ENCODE measurements at regions not wholly inside any gene's neighbourhood (a gene's known extent, or its start where the extent isn't known, plus 50 kb on each side); places are given as distances from the start of the nearest gene placed in this dataset.

DNA sequence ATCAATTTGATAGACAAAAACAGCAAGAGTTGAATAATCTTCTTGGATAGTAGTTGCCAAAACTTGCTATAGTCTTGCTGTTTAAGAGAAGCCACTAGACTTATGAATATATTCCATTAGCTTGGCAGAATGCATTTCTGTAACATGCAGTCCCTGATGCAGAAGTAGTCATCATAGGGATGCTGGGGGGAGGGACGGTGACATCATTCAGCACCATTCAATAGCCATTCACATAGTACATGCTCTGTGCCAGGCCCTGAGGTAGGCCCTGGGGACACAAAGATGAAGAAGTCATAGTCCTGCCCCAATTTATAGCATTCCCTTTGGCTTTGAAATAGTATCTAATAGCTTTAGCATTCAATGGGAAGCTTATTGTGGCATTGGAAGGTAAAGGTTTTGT lies 185.5 kb upstream of the AFF2 start:
- FAIRE-seq, result no peak
- TF ChIP-seq SREBF2 (IDR thresholded peaks at IDR 0.05), result no peak
- no peak for TF ChIP-seq HOXB5 (CRISPR knock-in tag; IDR thresholded peaks at IDR 0.05)
- no peak for TF ChIP-seq NPAS2 (CRISPR knock-in tag; IDR thresholded peaks at IDR 0.05; ENCODE audit: borderline replicate concordance)
- TF ChIP-seq, protein P1, sequence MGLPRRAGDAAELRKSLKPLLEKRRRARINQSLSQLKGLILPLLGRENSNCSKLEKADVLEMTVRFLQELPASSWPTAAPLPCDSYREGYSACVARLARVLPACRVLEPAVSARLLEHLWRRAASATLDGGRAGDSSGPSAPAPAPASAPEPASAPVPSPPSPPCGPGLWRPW (IDR thresholded peaks at IDR 0.05), result no peak
- TF ChIP-seq, protein P2, sequence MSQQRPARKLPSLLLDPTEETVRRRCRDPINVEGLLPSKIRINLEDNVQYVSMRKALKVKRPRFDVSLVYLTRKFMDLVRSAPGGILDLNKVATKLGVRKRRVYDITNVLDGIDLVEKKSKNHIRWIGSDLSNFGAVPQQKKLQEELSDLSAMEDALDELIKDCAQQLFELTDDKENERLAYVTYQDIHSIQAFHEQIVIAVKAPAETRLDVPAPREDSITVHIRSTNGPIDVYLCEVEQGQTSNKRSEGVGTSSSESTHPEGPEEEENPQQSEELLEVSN (IDR thresholded peaks at IDR 0.05; ENCODE audit: borderline replicate concordance, low read depth), result no peak
- no peak for TF ChIP-seq PHF8 (IDR thresholded peaks at IDR 0.05; ENCODE audit: borderline replicate concordance, low read depth)
- TF ChIP-seq NFE2L2 (conservative IDR thresholded peaks at IDR 0.05; ENCODE audit: low read length), result no peak
- TF ChIP-seq, protein P3, sequence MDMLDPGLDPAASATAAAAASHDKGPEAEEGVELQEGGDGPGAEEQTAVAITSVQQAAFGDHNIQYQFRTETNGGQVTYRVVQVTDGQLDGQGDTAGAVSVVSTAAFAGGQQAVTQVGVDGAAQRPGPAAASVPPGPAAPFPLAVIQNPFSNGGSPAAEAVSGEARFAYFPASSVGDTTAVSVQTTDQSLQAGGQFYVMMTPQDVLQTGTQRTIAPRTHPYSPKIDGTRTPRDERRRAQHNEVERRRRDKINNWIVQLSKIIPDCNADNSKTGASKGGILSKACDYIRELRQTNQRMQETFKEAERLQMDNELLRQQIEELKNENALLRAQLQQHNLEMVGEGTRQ (IDR thresholded peaks at IDR 0.05), result no peak
- TF ChIP-seq ZNF302 (CRISPR knock-in tag; IDR thresholded peaks at IDR 0.05), result no peak
- TF ChIP-seq EHMT2 (IDR thresholded peaks at IDR 0.05; ENCODE audit: low read depth), result no peak
- TF ChIP-seq, protein P4, sequence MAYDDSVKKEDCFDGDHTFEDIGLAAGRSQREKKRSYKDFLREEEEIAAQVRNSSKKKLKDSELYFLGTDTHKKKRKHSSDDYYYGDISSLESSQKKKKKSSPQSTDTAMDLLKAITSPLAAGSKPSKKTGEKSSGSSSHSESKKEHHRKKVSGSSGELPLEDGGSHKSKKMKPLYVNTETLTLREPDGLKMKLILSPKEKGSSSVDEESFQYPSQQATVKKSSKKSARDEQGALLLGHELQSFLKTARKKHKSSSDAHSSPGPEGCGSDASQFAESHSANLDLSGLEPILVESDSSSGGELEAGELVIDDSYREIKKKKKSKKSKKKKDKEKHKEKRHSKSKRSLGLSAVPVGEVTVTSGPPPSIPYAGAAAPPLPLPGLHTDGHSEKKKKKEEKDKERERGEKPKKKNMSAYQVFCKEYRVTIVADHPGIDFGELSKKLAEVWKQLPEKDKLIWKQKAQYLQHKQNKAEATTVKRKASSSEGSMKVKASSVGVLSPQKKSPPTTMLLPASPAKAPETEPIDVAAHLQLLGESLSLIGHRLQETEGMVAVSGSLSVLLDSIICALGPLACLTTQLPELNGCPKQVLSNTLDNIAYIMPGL (CRISPR knock-in tag; IDR thresholded peaks at IDR 0.05; ENCODE audit: borderline replicate concordance), result no peak
- TF ChIP-seq RFX5 (IDR thresholded peaks at IDR 0.05), result no peak
- no peak for TF ChIP-seq FOSL2 (IDR thresholded peaks at IDR 0.05)
- TF ChIP-seq FOSL2 (CRISPR knock-in tag; IDR thresholded peaks at IDR 0.05), result no peak
- TF ChIP-seq JUNB (IDR thresholded peaks at IDR 0.05), result no peak
- TF ChIP-seq ZSCAN20 (CRISPR knock-in tag; IDR thresholded peaks at IDR 0.05), result no peak
- WGBS (ENCODE audit: missing lambda C conversion rate), result 29% methylated on average over 1 of the region's 1 CpG

DNA sequence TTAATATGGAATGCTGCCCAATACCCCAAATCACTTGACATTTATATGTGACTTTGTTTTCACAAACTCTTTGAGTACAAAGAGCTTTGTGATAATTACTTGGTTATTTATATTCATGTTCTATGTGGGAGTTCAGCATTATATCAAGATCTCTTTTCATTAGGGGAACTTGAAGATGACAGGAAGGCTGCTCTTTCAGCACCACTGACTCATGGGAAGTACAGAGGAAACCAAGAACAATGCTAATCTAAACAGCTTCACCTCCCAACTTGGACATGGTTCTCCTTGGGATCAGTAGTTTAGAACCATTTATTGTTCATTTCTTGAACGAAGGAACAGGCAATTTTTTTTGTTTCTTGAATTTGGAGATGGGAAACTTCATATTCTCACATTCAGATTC lies 184.0 kb upstream of the AFF2 start:
- no peak for FAIRE-seq
- no peaks in the 10 kb centered on the region for H3K9me3 ChIP-seq
- no peaks in the 10 kb centered on the region for H3K4me1 ChIP-seq
- CTCF ChIA-PET, result no interaction called here
- no peak overlapping the region for H3K27ac ChIP-seq
- H3K4me3 ChIP-seq, result no peak overlapping the region
- 0% methylated on average over 1 of the region's 1 CpG for WGBS (ENCODE audit: missing lambda C conversion rate)
- ATAC-seq, result no peak
- POLR2A ChIA-PET, result no interaction called here
- TF ChIP-seq NFE2L2 (conservative IDR thresholded peaks at IDR 0.05; ENCODE audit: low read length) (no peak), RAD21 (conservative IDR thresholded peaks at IDR 0.05 in 1 of 2, IDR thresholded peaks at IDR 0.05 in 1 of 2) (no peak)
- no peak overlapping the region for H3K4me2 ChIP-seq
- DNase-seq (ENCODE audit: low read depth in 1 of 2, low spot score in 1 of 2), result no peak

More for the DNA sequence above, 185.5 kb upstream of the AFF2 start:
- no peak for DNase-seq (ENCODE audit: low read depth in 1 of 2, low spot score in 1 of 2)
- POLR2A ChIA-PET, result no interaction called here
- Histone ChIP-seq H3K4me2 (no peak overlapping the region), H3K4me1 (no peaks in the 10 kb centered on the region), H3K27ac (no peak overlapping the region), H3K9me3 (no peaks in the 10 kb centered on the region), H3K4me3 (no peak overlapping the region)
- no peak for ATAC-seq
- CTCF ChIA-PET, result no interaction called here

DNA sequence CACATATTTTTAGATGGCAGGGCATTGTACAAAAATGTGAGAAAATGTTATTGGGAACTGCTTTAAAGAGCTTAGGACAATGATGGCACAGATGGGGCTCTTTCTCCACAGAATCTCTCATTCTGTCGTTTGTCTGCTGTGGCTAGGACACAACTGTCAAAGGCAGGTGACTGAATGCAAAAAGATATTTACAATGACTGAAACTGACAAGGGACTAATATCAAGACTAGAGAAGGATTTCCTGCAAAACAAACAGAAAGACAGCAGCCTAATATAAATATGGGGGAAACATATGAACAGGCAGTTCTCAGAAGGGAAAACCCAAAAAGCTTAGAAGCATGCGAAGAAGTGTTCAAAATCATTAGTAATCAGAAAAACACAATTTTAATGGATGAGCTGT lies 177.5 kb upstream of the AFF2 start:
- DNase-seq (ENCODE audit: low read depth in 1 of 2, low spot score in 1 of 2) (no peak), ATAC-seq (no peak), FAIRE-seq (peak; percentile 92)
- H3K27ac ChIP-seq, result no peak overlapping the region
- WGBS (ENCODE audit: missing lambda C conversion rate), result 6% methylated on average over 2 of the region's 2 CpGs
- ChIA-PET CTCF (no interaction called here), POLR2A (no interaction called here)
- no peak for TF ChIP-seq MYC (IDR thresholded peaks at IDR 0.05; ENCODE audit: borderline replicate concordance, low read length)
- TF ChIP-seq, protein P5, sequence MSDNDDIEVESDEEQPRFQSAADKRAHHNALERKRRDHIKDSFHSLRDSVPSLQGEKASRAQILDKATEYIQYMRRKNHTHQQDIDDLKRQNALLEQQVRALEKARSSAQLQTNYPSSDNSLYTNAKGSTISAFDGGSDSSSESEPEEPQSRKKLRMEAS (IDR thresholded peaks at IDR 0.05), result no peak
- no peak for TF ChIP-seq MAFK (IDR thresholded peaks at IDR 0.05; ENCODE audit: partially characterized antibody)
- no peak for TF ChIP-seq HEYL (CRISPR knock-in tag; IDR thresholded peaks at IDR 0.05)
- TF ChIP-seq RAD21 (conservative IDR thresholded peaks at IDR 0.05 in 1 of 2, IDR thresholded peaks at IDR 0.05 in 1 of 2), result no peak
- TF ChIP-seq RNF2 (IDR thresholded peaks at IDR 0.05; ENCODE audit: borderline replicate concordance, low read depth), result no peak
- no peak for TF ChIP-seq EHF (CRISPR knock-in tag; IDR thresholded peaks at IDR 0.05)
- TF ChIP-seq ESRRA (IDR thresholded peaks at IDR 0.05; ENCODE audit: borderline replicate concordance, low read length), result no peak
- TF ChIP-seq, protein P6, sequence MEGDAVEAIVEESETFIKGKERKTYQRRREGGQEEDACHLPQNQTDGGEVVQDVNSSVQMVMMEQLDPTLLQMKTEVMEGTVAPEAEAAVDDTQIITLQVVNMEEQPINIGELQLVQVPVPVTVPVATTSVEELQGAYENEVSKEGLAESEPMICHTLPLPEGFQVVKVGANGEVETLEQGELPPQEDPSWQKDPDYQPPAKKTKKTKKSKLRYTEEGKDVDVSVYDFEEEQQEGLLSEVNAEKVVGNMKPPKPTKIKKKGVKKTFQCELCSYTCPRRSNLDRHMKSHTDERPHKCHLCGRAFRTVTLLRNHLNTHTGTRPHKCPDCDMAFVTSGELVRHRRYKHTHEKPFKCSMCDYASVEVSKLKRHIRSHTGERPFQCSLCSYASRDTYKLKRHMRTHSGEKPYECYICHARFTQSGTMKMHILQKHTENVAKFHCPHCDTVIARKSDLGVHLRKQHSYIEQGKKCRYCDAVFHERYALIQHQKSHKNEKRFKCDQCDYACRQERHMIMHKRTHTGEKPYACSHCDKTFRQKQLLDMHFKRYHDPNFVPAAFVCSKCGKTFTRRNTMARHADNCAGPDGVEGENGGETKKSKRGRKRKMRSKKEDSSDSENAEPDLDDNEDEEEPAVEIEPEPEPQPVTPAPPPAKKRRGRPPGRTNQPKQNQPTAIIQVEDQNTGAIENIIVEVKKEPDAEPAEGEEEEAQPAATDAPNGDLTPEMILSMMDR (IDR thresholded peaks at IDR 0.05), result no peak
- TF ChIP-seq FOXS1 (CRISPR knock-in tag; IDR thresholded peaks at IDR 0.05), result no peak
- TF ChIP-seq FOSL2 (IDR thresholded peaks at IDR 0.05), result no peak
- TF ChIP-seq FOSL2 (CRISPR knock-in tag; IDR thresholded peaks at IDR 0.05), result no peak
- no peak for TF ChIP-seq KDM1A (IDR thresholded peaks at IDR 0.05; ENCODE audit: low read depth)
- TF ChIP-seq EP300 (IDR thresholded peaks at IDR 0.05), result no peak
- TF ChIP-seq RCOR1 (IDR thresholded peaks at IDR 0.05; ENCODE audit: low read depth, low read length), result no peak
- TF ChIP-seq ZNF302 (CRISPR knock-in tag; IDR thresholded peaks at IDR 0.05), result no peak
- no peak overlapping the region for H3K4me3 ChIP-seq
- no peak overlapping the region for H3K4me2 ChIP-seq
- H3K4me1 ChIP-seq, result no peaks in the 10 kb centered on the region
- no peaks in the 10 kb centered on the region for H3K9me3 ChIP-seq
